ENCODE measurements at regions not wholly inside any gene's neighbourhood (a gene's known extent, or its start where the extent isn't known, plus 50 kb on each side); places are given as distances from the start of the nearest gene placed in this dataset.

GRCh38 chr9:71326360-71326759 is 204.9 kb upstream of the TRPM3 start:
- TF ChIP-seq CTCF (IDR thresholded peaks at IDR 0.05; ENCODE audit: insufficient read depth, low read depth, low read length): no peak
- TF ChIP-seq EZH2 (IDR thresholded peaks at IDR 0.05; ENCODE audit: insufficient read depth, low read length): no peak
